HFFc6 (cell line): ENCODE measurements at regions not wholly inside any gene's neighbourhood (a gene's known extent, or its start where the extent isn't known, plus 50 kb on each side); places are given as distances from the start of the nearest gene placed in this dataset.

Experiments used
- DNase-seq: peaks from one replicate; pipeline ENCODE4 v3.0.0-alpha.2; 2018
- H3K27ac Mint-ChIP-seq: 2 replicates; pipeline ENCODE4 v1.8.0; 2020; ENCODE audit warnings: mild to moderate bottlenecking, mixed read lengths
- H3K27me3 Mint-ChIP-seq: 2 replicates; pipeline ENCODE4 v1.8.0; 2021; ENCODE audit warnings: mild to moderate bottlenecking, moderate library complexity, mixed read lengths; ENCODE audit not compliant: insufficient read depth
- H3K36me3 Mint-ChIP-seq: 2 replicates; pipeline ENCODE4 v1.8.0; 2021; ENCODE audit warnings: low read depth, mixed read lengths
- H3K4me1 Mint-ChIP-seq: 2 replicates; pipeline ENCODE4 v1.8.0; 2020; ENCODE audit warnings: low read depth, mixed read lengths
- H3K4me3 Mint-ChIP-seq: 2 replicates; pipeline ENCODE4 v1.8.0; 2020; ENCODE audit warnings: mild to moderate bottlenecking, moderate library complexity, mixed read lengths
- H3K9me3 Mint-ChIP-seq: 2 replicates; pipeline ENCODE4 v1.8.0; 2020; ENCODE audit warnings: mild to moderate bottlenecking, mixed read lengths
- TF ChIP-seq, protein P1 (sequence below): fragments of 200-600 bp; sonication (generic); IDR thresholded peaks from 2 replicates; pipeline ENCODE4 v1.5.0; 2021; ENCODE audit warnings: antibody characterized with exemption, mild to moderate bottlenecking

DNA sequence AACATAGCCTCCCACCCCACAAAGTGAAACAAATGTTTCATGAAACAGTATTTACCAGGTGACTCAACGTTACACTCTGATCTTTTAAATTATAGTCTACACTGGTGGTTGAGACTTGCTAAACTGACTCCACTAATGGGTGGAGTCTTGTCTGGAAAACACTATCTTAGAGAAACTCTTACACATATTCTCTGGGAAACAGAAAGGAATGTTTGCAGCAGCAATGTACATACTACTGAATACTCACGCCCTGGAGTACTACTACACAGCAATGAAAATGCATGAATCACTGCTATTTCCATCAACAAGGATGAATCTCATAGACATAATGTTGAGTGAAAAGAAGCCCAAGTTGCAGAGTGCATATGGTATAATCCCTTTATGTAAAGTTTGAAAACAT is 208.5 kb upstream of the IGFBP7 start:
- Mint-ChIP-seq H3K27me3 (peaks cover 19% of the 10 kb centered on the region), H3K4me3 (no peak overlapping the region)

DNA sequence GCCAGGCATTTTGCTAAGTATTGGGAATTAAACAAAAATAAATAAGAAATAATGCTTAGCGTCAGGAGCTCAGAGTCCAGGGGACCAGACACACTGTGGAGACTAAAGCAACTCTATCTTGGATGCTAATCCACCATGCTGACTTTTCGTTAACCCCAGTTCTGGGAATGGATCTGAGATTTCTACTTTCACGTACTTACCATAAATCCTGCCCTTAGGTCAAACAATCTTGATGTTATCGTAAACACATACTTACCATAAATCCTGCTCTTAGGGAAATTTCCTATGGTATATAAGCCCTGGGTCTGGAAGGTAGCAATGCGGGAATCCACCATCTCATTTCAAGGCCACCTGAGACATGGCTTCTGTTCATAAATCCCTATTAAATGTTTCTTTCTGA is 204.5 kb upstream of the IGFBP7 start:
- Mint-ChIP-seq H3K4me1 (no peaks in the 10 kb centered on the region), H3K27ac (no peak overlapping the region), H3K4me3 (no peak overlapping the region), H3K36me3 (no peaks in the 10 kb centered on the region), H3K9me3 (no peaks in the 10 kb centered on the region), H3K27me3 (peaks cover 15% of the 10 kb centered on the region)
- no peak for DNase-seq
- TF ChIP-seq, protein P1, sequence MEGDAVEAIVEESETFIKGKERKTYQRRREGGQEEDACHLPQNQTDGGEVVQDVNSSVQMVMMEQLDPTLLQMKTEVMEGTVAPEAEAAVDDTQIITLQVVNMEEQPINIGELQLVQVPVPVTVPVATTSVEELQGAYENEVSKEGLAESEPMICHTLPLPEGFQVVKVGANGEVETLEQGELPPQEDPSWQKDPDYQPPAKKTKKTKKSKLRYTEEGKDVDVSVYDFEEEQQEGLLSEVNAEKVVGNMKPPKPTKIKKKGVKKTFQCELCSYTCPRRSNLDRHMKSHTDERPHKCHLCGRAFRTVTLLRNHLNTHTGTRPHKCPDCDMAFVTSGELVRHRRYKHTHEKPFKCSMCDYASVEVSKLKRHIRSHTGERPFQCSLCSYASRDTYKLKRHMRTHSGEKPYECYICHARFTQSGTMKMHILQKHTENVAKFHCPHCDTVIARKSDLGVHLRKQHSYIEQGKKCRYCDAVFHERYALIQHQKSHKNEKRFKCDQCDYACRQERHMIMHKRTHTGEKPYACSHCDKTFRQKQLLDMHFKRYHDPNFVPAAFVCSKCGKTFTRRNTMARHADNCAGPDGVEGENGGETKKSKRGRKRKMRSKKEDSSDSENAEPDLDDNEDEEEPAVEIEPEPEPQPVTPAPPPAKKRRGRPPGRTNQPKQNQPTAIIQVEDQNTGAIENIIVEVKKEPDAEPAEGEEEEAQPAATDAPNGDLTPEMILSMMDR, result no peak

More for the DNA sequence above, 208.5 kb upstream of the IGFBP7 start:
- Mint-ChIP-seq H3K4me1 (no peaks in the 10 kb centered on the region), H3K9me3 (no peaks in the 10 kb centered on the region), H3K27ac (no peak overlapping the region), H3K36me3 (no peaks in the 10 kb centered on the region)
- TF ChIP-seq, protein P1, result no peak
- no peak for DNase-seq

DNA sequence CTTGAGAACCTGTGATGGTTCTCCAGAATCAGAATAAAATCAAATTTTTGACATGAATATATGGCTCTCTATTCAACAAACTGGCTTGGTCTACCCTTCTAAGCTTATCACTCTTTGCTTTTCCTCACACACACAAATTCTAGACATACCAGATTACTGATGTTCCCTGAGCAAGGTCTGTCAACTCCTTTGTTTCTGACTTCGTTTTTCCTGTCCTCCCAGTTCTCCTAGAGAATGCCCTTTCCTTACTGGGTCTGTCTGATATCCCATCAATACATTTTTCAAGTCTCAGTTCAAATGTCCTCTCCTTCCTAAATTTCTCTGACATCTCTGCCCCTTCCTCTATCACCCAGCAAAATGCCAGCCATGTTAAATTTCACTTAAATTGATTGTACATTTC is 202.1 kb upstream of the IGFBP7 start:
- H3K4me1 Mint-ChIP-seq, result no peaks in the 10 kb centered on the region
- H3K36me3 Mint-ChIP-seq, result no peaks in the 10 kb centered on the region
- TF ChIP-seq, protein P1, result no peak
- no peak overlapping the region for H3K27ac Mint-ChIP-seq
- DNase-seq, result no peak
- peaks cover 22% of the 10 kb centered on the region for H3K27me3 Mint-ChIP-seq
- H3K4me3 Mint-ChIP-seq, result no peak overlapping the region
- no peaks in the 10 kb centered on the region for H3K9me3 Mint-ChIP-seq

DNA sequence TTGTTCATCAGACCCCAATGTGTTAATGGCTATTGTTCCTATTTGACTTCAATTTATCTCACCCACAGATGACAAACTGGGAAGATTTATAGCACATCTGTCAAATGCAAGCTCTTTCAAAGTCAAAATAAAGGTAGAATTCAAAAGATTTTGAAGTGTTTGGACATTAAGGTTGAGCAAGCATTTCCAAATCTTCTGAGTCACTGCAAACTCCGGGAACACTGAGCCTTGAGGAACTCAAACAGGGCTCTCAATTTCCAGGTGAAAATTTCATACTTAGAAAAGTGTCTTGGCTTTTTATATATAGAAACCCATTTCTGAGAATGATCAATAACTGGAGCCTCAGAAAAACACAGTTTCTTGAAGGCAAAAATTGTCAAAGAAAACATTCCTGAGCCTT is 199.5 kb upstream of the IGFBP7 start:
- Mint-ChIP-seq H3K27me3 (peaks cover 15% of the 10 kb centered on the region; the same call in 1 of the 2 replicates), H3K4me1 (no peaks in the 10 kb centered on the region), H3K36me3 (no peaks in the 10 kb centered on the region), H3K9me3 (no peaks in the 10 kb centered on the region), H3K4me3 (no peak overlapping the region), H3K27ac (no peak overlapping the region)
- no peak for DNase-seq
- TF ChIP-seq, protein P1, result no peak

DNA sequence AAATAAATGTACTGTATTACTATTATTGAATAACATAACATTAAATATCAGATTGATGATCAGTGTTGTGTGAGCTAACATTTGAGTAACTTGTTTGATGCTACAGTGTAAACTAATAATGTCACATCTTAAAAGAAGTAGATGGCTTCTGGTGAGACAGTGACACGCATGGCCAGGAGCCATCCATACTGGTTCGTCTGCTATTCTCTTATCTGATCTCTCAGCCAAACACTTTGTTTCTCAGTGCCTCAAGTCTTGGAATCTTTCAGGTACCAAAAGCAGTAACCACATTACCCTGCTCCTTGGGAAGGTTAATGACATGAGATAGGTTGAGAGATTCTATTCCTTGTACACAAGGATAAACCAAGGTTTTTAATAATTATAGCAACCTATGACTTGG is 198.1 kb upstream of the IGFBP7 start:
- no peak overlapping the region for H3K27ac Mint-ChIP-seq
- peaks cover 15% of the 10 kb centered on the region for H3K27me3 Mint-ChIP-seq
- H3K4me1 Mint-ChIP-seq, result no peaks in the 10 kb centered on the region
- H3K4me3 Mint-ChIP-seq, result no peak overlapping the region
- no peak for DNase-seq
- H3K36me3 Mint-ChIP-seq, result no peaks in the 10 kb centered on the region
- TF ChIP-seq, protein P1, result no peak
- H3K9me3 Mint-ChIP-seq, result no peaks in the 10 kb centered on the region

DNA sequence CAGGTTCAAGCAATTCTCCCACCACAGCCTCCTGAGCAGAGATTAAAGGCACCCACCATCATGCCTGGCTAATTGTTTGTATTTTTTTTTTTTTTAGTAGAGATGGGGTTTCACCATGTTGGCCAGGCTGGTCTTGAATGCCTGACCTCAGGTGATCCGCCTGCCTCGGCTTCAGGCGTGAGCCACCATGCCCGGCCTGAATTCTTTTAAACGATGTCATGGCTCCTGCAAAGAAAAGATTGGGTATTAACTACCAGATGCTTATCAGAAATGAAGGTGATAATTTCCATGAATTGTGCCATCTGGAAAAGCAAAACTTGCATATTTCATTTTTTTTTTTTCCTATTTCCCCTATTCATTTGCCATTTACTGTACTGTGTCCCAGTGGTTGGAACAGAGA is 195.7 kb upstream of the IGFBP7 start:
- Mint-ChIP-seq H3K36me3 (no peaks in the 10 kb centered on the region), H3K27me3 (peaks cover 10% of the 10 kb centered on the region), H3K4me3 (no peak overlapping the region), H3K9me3 (peaks cover 1% of the 10 kb centered on the region; the same call in 1 of the 2 replicates), H3K4me1 (no peaks in the 10 kb centered on the region), H3K27ac (no peak overlapping the region)
- no peak for DNase-seq
- TF ChIP-seq, protein P1, result no peak
